GM12878 (cell line): ENCODE measurements at regions not wholly inside any gene's neighbourhood (a gene's known extent, or its start where the extent isn't known, plus 50 kb on each side); places are given as distances from the start of the nearest gene placed in this dataset.

ENCODE experiments used
- REST ChIP-seq: IDR thresholded peaks from 2 replicates; pipeline ENCODE4 v1.6.1; 2012; ENCODE audit warnings: mild to moderate bottlenecking, low read depth, low read length
- TF ChIP-seq, protein P1 (sequence below): fragments of 450-650 bp; formaldehyde crosslinking; IDR thresholded peaks from 2 replicates; pipeline ENCODE4 v1.4.0; 2020; ENCODE audit warnings: mild to moderate bottlenecking, moderate library complexity

GRCh38 chr6:164166996-164167395, 752.5 kb downstream of the QKI start:
- TF ChIP-seq, protein P1, sequence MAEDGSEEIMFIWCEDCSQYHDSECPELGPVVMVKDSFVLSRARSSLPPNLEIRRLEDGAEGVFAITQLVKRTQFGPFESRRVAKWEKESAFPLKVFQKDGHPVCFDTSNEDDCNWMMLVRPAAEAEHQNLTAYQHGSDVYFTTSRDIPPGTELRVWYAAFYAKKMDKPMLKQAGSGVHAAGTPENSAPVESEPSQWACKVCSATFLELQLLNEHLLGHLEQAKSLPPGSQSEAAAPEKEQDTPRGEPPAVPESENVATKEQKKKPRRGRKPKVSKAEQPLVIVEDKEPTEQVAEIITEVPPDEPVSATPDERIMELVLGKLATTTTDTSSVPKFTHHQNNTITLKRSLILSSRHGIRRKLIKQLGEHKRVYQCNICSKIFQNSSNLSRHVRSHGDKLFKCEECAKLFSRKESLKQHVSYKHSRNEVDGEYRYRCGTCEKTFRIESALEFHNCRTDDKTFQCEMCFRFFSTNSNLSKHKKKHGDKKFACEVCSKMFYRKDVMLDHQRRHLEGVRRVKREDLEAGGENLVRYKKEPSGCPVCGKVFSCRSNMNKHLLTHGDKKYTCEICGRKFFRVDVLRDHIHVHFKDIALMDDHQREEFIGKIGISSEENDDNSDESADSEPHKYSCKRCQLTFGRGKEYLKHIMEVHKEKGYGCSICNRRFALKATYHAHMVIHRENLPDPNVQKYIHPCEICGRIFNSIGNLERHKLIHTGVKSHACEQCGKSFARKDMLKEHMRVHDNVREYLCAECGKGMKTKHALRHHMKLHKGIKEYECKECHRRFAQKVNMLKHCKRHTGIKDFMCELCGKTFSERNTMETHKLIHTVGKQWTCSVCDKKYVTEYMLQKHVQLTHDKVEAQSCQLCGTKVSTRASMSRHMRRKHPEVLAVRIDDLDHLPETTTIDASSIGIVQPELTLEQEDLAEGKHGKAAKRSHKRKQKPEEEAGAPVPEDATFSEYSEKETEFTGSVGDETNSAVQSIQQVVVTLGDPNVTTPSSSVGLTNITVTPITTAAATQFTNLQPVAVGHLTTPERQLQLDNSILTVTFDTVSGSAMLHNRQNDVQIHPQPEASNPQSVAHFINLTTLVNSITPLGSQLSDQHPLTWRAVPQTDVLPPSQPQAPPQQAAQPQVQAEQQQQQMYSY (CRISPR knock-in tag): no peak
- TF ChIP-seq REST: no peak
